Lower lobe of right lung (tissue), 2 donors: ENCODE measurements at regions not wholly inside any gene's neighbourhood (a gene's known extent, or its start where the extent isn't known, plus 50 kb on each side); places are given as distances from the start of the nearest gene placed in this dataset.

Experiments used
- ATAC-seq, 2 donors: fragments of 200-7000 bp; cut with Tn5 transposase; one replicate each; pipeline ENCODE4 v1.9.1; 2020 to 2022; ENCODE audit warnings: mild to moderate bottlenecking in 2 of 2, moderate library complexity in 2 of 2
- DNase-seq: peaks from one replicate; pipeline ENCODE4 v3.0.0-alpha.2; 2020
- H3K27ac ChIP-seq: fragments of 200-600 bp; one replicate; pipeline ENCODE4 v1.8.0; 2022
- H3K27me3 ChIP-seq: fragments of 200-600 bp; one replicate; pipeline ENCODE4 v1.8.0; 2022; ENCODE audit warnings: low read depth
- H3K36me3 ChIP-seq: fragments of 200-600 bp; one replicate; pipeline ENCODE4 v1.8.0; 2022; ENCODE audit warnings: mild to moderate bottlenecking
- H3K4me1 ChIP-seq: fragments of 200-600 bp; one replicate; pipeline ENCODE4 v1.8.0; 2022
- H3K4me3 ChIP-seq: fragments of 200-600 bp; one replicate; pipeline ENCODE4 v1.8.0; 2022; ENCODE audit warnings: mild to moderate bottlenecking
- H3K9me3 ChIP-seq: fragments of 200-600 bp; one replicate; pipeline ENCODE4 v1.8.0; 2022
- CTCF ChIP-seq: fragments of 200-600 bp; IDR thresholded peaks from one replicate; pipeline ENCODE4 v1.8.0; 2022; ENCODE audit warnings: antibody characterized with exemption, mild to moderate bottlenecking
- intact Hi-C: fragments of 100-400 bp; cut with DNase I; formaldehyde crosslinking; loops from one replicate; pipeline ENCODE4 v1.11.0; 2022
- donor health status: DM: no; HTN: yes; CAD: no; lungs with severe emphysema.

GRCh38 chr9:134992755-134993124 lies 75.0 kb upstream of the FCN1 start:
- peak; percentile 77 to 79 for ATAC-seq
- peaks cover under 1% of the 10 kb centered on the region for H3K9me3 ChIP-seq
- H3K27ac ChIP-seq, result no peak overlapping the region
- intact Hi-C loops, result no loop called here
- no peaks in the 10 kb centered on the region for H3K36me3 ChIP-seq
- no peak overlapping the region for H3K4me3 ChIP-seq
- no peak for TF ChIP-seq CTCF
- no peaks in the 10 kb centered on the region for H3K4me1 ChIP-seq
- H3K27me3 ChIP-seq, result no peaks in the 10 kb centered on the region
- DNase-seq, result peak; percentile 66

GRCh38 chr9:134993416-134993815 lies 75.7 kb upstream of the FCN1 start:
- H3K27ac ChIP-seq, result no peak overlapping the region
- H3K9me3 ChIP-seq, result no peaks in the 10 kb centered on the region
- H3K4me3 ChIP-seq, result no peak overlapping the region
- ATAC-seq (no peak), DNase-seq (no peak)
- H3K27me3 ChIP-seq, result no peaks in the 10 kb centered on the region
- no peaks in the 10 kb centered on the region for H3K36me3 ChIP-seq
- TF ChIP-seq CTCF, result no peak
- H3K4me1 ChIP-seq, result no peaks in the 10 kb centered on the region
- intact Hi-C loops, result no loop called here

GRCh38 chr9:134993996-134994720 lies 76.4 kb upstream of the FCN1 start:
- no peaks in the 10 kb centered on the region for H3K36me3 ChIP-seq
- DNase-seq (no peak), ATAC-seq (no peak)
- intact Hi-C loops, result no loop called here
- H3K27me3 ChIP-seq, result no peaks in the 10 kb centered on the region
- H3K9me3 ChIP-seq, result no peaks in the 10 kb centered on the region
- TF ChIP-seq CTCF, result no peak
- no peaks in the 10 kb centered on the region for H3K4me1 ChIP-seq
- no peak overlapping the region for H3K4me3 ChIP-seq
- no peak overlapping the region for H3K27ac ChIP-seq

GRCh38 chr9:134994926-134995791 lies 77.4 kb upstream of the FCN1 start:
- intact Hi-C loops, result no loop called here
- DNase-seq (no peak), ATAC-seq (no peak)
- Histone ChIP-seq H3K4me1 (no peaks in the 10 kb centered on the region), H3K36me3 (no peaks in the 10 kb centered on the region), H3K27ac (no peak overlapping the region), H3K9me3 (no peaks in the 10 kb centered on the region), H3K27me3 (no peaks in the 10 kb centered on the region), H3K4me3 (no peak overlapping the region)
- no peak for TF ChIP-seq CTCF

- TF ChIP-seq CTCF, result no peak
- intact Hi-C loops, result no loop called here
Observed at GRCh38 chr9:134995792-134996120, 78.0 kb upstream of the FCN1 start.

More at GRCh38 chr9:134995792-134996120, 78.0 kb upstream of the FCN1 start:
- H3K4me3 ChIP-seq, result no peak overlapping the region
- no peaks in the 10 kb centered on the region for H3K4me1 ChIP-seq
- ATAC-seq (no peak), DNase-seq (no peak)
- H3K27me3 ChIP-seq, result no peaks in the 10 kb centered on the region
- no peaks in the 10 kb centered on the region for H3K9me3 ChIP-seq
- H3K27ac ChIP-seq, result no peak overlapping the region
- no peaks in the 10 kb centered on the region for H3K36me3 ChIP-seq
